Osteoblast (primary cell): ENCODE measurements at regions not wholly inside any gene's neighbourhood (a gene's known extent, or its start where the extent isn't known, plus 50 kb on each side); places are given as distances from the start of the nearest gene placed in this dataset.
"Not testable (repeated sequence)": the region's sequence is repeated elsewhere in the genome, so short reads cannot be mapped to it uniquely, and the experiment has no call there.

Experiments used
- DNase-seq: peaks from one replicate; pipeline ENCODE4 v3.0.0; 2011; ENCODE audit warnings: low spot score, mixed read lengths; ENCODE audit not compliant: insufficient read length; ENCODE audit errors: missing footprints
- H2AFZ ChIP-seq: 2 replicates; pipeline ENCODE4 v1.6.0; 2011; ENCODE audit warnings: mild to moderate bottlenecking, low read length
- H3K27ac ChIP-seq: 2 replicates; pipeline ENCODE4 v1.5.1; 2011; ENCODE audit warnings: mild to moderate bottlenecking, low read depth, low read length, moderate library complexity
- H3K27me3 ChIP-seq: 2 replicates; pipeline ENCODE4 v1.6.0; 2012; ENCODE audit warnings: mild to moderate bottlenecking, control low read depth, inconsistent platforms, low read length, moderate library complexity; ENCODE audit not compliant: insufficient read depth
- H3K36me3 ChIP-seq: 2 replicates; pipeline ENCODE4 v1.5.1; 2011; ENCODE audit warnings: mild to moderate bottlenecking, low read length, control low read depth, moderate library complexity; ENCODE audit not compliant: insufficient read depth
- H3K4me1 ChIP-seq: 2 replicates; pipeline ENCODE4 v1.5.1; 2011; ENCODE audit warnings: mild to moderate bottlenecking, low read length, control low read depth, moderate library complexity; ENCODE audit not compliant: insufficient read depth
- H3K4me2 ChIP-seq: 2 replicates; pipeline ENCODE4 v1.6.0; 2011; ENCODE audit warnings: mild to moderate bottlenecking, low read length; ENCODE audit not compliant: insufficient read depth
- H3K4me3 ChIP-seq: fragments of 200-600 bp; sonication (generic); 3 replicates; pipeline ENCODE4 v1.5.1; 2012; ENCODE audit warnings: mild to moderate bottlenecking, low read length, inconsistent platforms; ENCODE audit not compliant: insufficient read depth
- H3K79me2 ChIP-seq: 2 replicates; pipeline ENCODE4 v1.6.0; 2012; ENCODE audit warnings: mild to moderate bottlenecking, low read length, control low read depth, inconsistent platforms; ENCODE audit not compliant: insufficient read depth
- H3K9me3 ChIP-seq: 2 replicates; pipeline ENCODE4 v1.5.1; 2011; ENCODE audit warnings: low read depth, low read length, control low read depth
- H4K20me1 ChIP-seq: 2 replicates; pipeline ENCODE4 v1.6.0; 2012; ENCODE audit warnings: mild to moderate bottlenecking, low read length, control low read depth; ENCODE audit not compliant: insufficient read depth
- TF ChIP-seq, protein P1 (sequence below): IDR thresholded peaks from 2 replicates; pipeline ENCODE4 v1.5.1; 2011; ENCODE audit warnings: mild to moderate bottlenecking, low read depth, low read length, moderate library complexity; ENCODE audit errors: extremely low read depth

DNA sequence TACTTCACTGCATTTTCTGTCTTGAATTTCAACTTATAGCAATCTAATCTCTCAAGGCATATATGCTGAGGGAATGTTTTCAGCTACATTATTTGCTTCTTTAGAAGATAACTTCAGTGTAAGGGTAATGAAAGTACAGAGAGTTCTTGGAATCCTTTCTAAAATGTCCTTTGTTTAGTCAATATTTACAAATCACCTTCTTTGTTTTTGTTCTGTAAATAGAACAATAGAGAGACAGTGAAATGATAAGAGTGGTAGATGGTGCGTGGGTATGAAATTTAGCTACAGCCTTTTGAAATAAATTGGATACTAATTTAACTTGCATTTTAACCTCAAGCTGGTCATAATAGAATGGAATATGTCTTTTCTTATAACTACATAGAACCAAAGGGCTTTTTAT lies 171.1 kb upstream of the MARCKS start:
- no peak overlapping the region for H3K4me3 ChIP-seq
- H4K20me1 ChIP-seq: no peaks in the 10 kb centered on the region
- H3K79me2 ChIP-seq: no peaks in the 10 kb centered on the region
- no peaks in the 10 kb centered on the region for H3K27me3 ChIP-seq
- H2AFZ ChIP-seq: no peak overlapping the region
- H3K9me3 ChIP-seq: no peaks in the 10 kb centered on the region
- H3K27ac ChIP-seq: no peak overlapping the region
- H3K4me2 ChIP-seq: no peak overlapping the region
- no peak for DNase-seq
- H3K4me1 ChIP-seq: peaks cover 13% of the 10 kb centered on the region
- no peaks in the 10 kb centered on the region for H3K36me3 ChIP-seq
- TF ChIP-seq, protein P1, sequence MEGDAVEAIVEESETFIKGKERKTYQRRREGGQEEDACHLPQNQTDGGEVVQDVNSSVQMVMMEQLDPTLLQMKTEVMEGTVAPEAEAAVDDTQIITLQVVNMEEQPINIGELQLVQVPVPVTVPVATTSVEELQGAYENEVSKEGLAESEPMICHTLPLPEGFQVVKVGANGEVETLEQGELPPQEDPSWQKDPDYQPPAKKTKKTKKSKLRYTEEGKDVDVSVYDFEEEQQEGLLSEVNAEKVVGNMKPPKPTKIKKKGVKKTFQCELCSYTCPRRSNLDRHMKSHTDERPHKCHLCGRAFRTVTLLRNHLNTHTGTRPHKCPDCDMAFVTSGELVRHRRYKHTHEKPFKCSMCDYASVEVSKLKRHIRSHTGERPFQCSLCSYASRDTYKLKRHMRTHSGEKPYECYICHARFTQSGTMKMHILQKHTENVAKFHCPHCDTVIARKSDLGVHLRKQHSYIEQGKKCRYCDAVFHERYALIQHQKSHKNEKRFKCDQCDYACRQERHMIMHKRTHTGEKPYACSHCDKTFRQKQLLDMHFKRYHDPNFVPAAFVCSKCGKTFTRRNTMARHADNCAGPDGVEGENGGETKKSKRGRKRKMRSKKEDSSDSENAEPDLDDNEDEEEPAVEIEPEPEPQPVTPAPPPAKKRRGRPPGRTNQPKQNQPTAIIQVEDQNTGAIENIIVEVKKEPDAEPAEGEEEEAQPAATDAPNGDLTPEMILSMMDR: no peak

DNA sequence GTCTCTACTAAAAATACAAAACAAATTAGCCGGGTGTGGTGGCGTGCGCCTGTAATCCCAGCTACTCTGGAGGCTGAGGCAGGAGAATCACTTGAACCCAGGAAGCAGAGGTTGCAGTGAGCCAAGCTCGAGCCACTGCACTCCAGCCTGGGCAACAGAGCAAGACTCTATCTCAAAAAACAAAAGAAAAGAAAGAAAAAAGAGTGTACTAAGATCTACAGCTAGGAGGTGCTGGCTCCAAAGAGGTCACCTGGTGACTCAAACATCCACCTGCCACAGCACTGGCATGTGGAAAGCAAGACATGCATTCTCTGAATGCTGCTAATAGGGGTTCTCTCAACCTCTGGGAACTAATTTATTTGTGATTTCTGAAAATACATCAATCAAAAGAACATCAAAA lies 167.5 kb upstream of the MARCKS start:
- not testable (repeated sequence) for H2AFZ ChIP-seq, H3K4me3 ChIP-seq, H3K27ac ChIP-seq, H4K20me1 ChIP-seq, H3K36me3 ChIP-seq, H3K9me3 ChIP-seq, H3K27me3 ChIP-seq, H3K79me2 ChIP-seq, H3K4me2 ChIP-seq
- peak; percentile 11 for DNase-seq
- peaks cover 23% of the 10 kb centered on the region for H3K4me1 ChIP-seq

GRCh38 chr6:113690281-113691259 lies 166.6 kb upstream of the MARCKS start:
- Histone ChIP-seq H3K79me2 (no peaks in the 10 kb centered on the region), H3K4me2 (peak overlapping the region; percentile 63), H4K20me1 (no peaks in the 10 kb centered on the region), H3K36me3 (no peaks in the 10 kb centered on the region), H3K27ac (peak overlapping the region; percentile 80), H3K9me3 (no peaks in the 10 kb centered on the region), H3K4me3 (no peak overlapping the region), H3K4me1 (peaks cover 28% of the 10 kb centered on the region), H3K27me3 (no peaks in the 10 kb centered on the region), H2AFZ (no peak overlapping the region)
- peak; percentile 64 for DNase-seq
- TF ChIP-seq, protein P1: no peak

- H4K20me1 ChIP-seq: no peaks in the 10 kb centered on the region
- TF ChIP-seq, protein P1: no peak
- no peak overlapping the region for H3K4me2 ChIP-seq
- H3K27ac ChIP-seq: no peak overlapping the region
- no peaks in the 10 kb centered on the region for H3K79me2 ChIP-seq
- no peak overlapping the region for H2AFZ ChIP-seq
- H3K9me3 ChIP-seq: no peaks in the 10 kb centered on the region
- DNase-seq: no peak
- H3K27me3 ChIP-seq: no peaks in the 10 kb centered on the region
- no peak overlapping the region for H3K4me3 ChIP-seq
- H3K36me3 ChIP-seq: no peaks in the 10 kb centered on the region
- H3K4me1 ChIP-seq: peaks cover 34% of the 10 kb centered on the region
Measured at GRCh38 chr6:113691260-113691656, 165.9 kb upstream of the MARCKS start.
